ENCODE measurements at regions not wholly inside any gene's neighbourhood (a gene's known extent, or its start where the extent isn't known, plus 50 kb on each side); places are given as distances from the start of the nearest gene placed in this dataset.
"Not testable (repeated sequence)": the region's sequence is repeated elsewhere in the genome, so short reads cannot be mapped to it uniquely, and the experiment has no call there.

DNA sequence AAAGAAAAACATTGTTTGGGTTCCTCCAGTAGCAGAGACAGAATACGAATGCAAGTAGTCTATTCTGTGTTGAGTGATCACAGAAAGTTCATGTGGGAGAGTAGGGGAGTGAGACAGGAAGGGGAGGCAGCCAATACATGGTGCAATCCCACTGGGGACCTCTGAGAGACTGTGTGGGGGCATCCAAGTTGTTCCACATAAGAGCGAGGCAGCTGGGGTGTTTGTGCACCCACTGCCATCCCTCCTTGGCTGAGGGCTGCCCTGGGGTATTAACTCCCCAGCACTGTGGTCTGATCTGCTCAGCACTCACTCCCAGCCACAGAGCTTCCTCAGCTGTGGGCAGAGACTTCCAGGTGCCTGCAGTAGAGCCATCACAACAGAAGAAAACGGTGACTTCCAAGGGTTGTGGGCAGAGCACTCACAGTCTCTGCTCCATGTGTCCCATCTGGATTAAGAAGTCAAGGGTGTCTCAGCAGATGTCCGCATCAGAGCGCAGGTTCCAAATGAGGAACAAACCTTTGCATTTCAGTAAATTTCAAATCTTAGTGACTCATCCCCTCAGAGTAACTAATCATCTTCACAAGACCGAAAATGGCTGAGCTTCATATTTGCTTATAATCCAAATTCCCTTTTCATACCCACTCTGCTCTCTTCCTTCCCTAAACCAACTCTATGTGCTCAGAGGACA is 101.9 kb upstream of the NAA20 start:
- ChIA-PET CTCF (no interaction called here), POLR2A (no interaction called here)
- DNase-seq: no peak
- Mint-ChIP-seq H3K36me3 (no peaks in the 10 kb centered on the region), H3K9me3 (no peaks in the 10 kb centered on the region), H3K27ac (no peak overlapping the region), H3K27me3 (peaks cover 8 to 13% of the 10 kb centered on the region in 2 donors), H3K4me3 (no peak overlapping the region), H3K4me1 (peaks cover 0 to 3% (median 0%) of the 10 kb centered on the region in 3 donors)
- Histone ChIP-seq H3K4me1 (ENCODE audit: insufficient read depth, low read length) (no peaks in the 10 kb centered on the region), H3K27ac (ENCODE audit: low read depth, low read length) (no peak overlapping the region), H3K27me3 (ENCODE audit: insufficient read depth, low read length, poor library complexity, severe bottlenecking) (no peaks in the 10 kb centered on the region), H3K9me3 (ENCODE audit: low read length) (no peaks in the 10 kb centered on the region), H3K4me3 (ENCODE audit: low read length) (no peak overlapping the region), H3K36me3 (ENCODE audit: insufficient read depth, low read length) (no peaks in the 10 kb centered on the region)

GRCh38 chr20:19916531-19917485 is 100.4 kb upstream of the NAA20 start:
- H3K36me3 Mint-ChIP-seq: no peaks in the 10 kb centered on the region
- H3K27me3 Mint-ChIP-seq: peaks cover 8 to 13% of the 10 kb centered on the region in 2 donors
- H3K4me1 Mint-ChIP-seq: peaks cover 0 to 3% (median 0%) of the 10 kb centered on the region in 3 donors
- H3K9me3 Mint-ChIP-seq: no peaks in the 10 kb centered on the region
- H3K4me3 ChIP-seq (ENCODE audit: low read length): no peak overlapping the region
- DNase-seq: no peak
- H3K36me3 ChIP-seq (ENCODE audit: insufficient read depth, low read length): no peaks in the 10 kb centered on the region
- ChIA-PET CTCF (interaction anchor here (1.3 kb wide), 1 partner anchor 78 kb away, joined by 3 read pairs; no protein-coding TSS in a partner anchor), POLR2A (no interaction called here)
- H3K4me1 ChIP-seq (ENCODE audit: insufficient read depth, low read length): no peaks in the 10 kb centered on the region
- no peaks in the 10 kb centered on the region for H3K27me3 ChIP-seq (ENCODE audit: insufficient read depth, low read length, poor library complexity, severe bottlenecking)
- no peaks in the 10 kb centered on the region for H3K9me3 ChIP-seq (ENCODE audit: low read length)
- no peak overlapping the region for H3K4me3 Mint-ChIP-seq
- no peak overlapping the region for H3K27ac Mint-ChIP-seq
- H3K27ac ChIP-seq (ENCODE audit: low read depth, low read length): no peak overlapping the region

GRCh38 chr20:19918965-19919329 is 98.2 kb upstream of the NAA20 start:
- H3K4me1 ChIP-seq (ENCODE audit: insufficient read depth, low read length): no peaks in the 10 kb centered on the region
- no peak overlapping the region for H3K4me3 ChIP-seq (ENCODE audit: low read length)
- CTCF ChIA-PET: no interaction called here
- no peaks in the 10 kb centered on the region for H3K9me3 ChIP-seq (ENCODE audit: low read length)
- H3K9me3 Mint-ChIP-seq: no peaks in the 10 kb centered on the region
- no peak overlapping the region for H3K27ac Mint-ChIP-seq
- no peak overlapping the region for H3K4me3 Mint-ChIP-seq
- peaks cover 6 to 13% of the 10 kb centered on the region in 2 donors for H3K27me3 Mint-ChIP-seq
- peaks cover 0 to 3% (median 0%) of the 10 kb centered on the region in 3 donors for H3K4me1 Mint-ChIP-seq
- POLR2A ChIA-PET: no interaction called here
- no peak for DNase-seq
- no peaks in the 10 kb centered on the region for H3K27me3 ChIP-seq (ENCODE audit: insufficient read depth, low read length, poor library complexity, severe bottlenecking)
- H3K36me3 ChIP-seq (ENCODE audit: insufficient read depth, low read length): no peaks in the 10 kb centered on the region
- no peak overlapping the region for H3K27ac ChIP-seq (ENCODE audit: low read depth, low read length)
- no peaks in the 10 kb centered on the region for H3K36me3 Mint-ChIP-seq

GRCh38 chr20:19920381-19921138 is 96.6 kb upstream of the NAA20 start:
- ChIA-PET POLR2A (no interaction called here), CTCF (no interaction called here)
- Histone ChIP-seq H3K4me3 (ENCODE audit: low read length) (no peak overlapping the region), H3K36me3 (ENCODE audit: insufficient read depth, low read length) (no peaks in the 10 kb centered on the region), H3K9me3 (ENCODE audit: low read length) (no peaks in the 10 kb centered on the region), H3K27me3 (ENCODE audit: insufficient read depth, low read length, poor library complexity, severe bottlenecking) (no peaks in the 10 kb centered on the region), H3K4me1 (ENCODE audit: insufficient read depth, low read length) (no peaks in the 10 kb centered on the region), H3K27ac (ENCODE audit: low read depth, low read length) (no peak overlapping the region)
- no peaks in the 10 kb centered on the region for H3K36me3 Mint-ChIP-seq
- H3K27ac Mint-ChIP-seq: no peak overlapping the region
- H3K27me3 Mint-ChIP-seq: peaks cover 6 to 8% of the 10 kb centered on the region in 2 donors
- no peak overlapping the region for H3K4me3 Mint-ChIP-seq
- no peak for DNase-seq
- H3K4me1 Mint-ChIP-seq: peaks cover 0 to 3% (median 0%) of the 10 kb centered on the region in 3 donors
- no peaks in the 10 kb centered on the region for H3K9me3 Mint-ChIP-seq

DNA sequence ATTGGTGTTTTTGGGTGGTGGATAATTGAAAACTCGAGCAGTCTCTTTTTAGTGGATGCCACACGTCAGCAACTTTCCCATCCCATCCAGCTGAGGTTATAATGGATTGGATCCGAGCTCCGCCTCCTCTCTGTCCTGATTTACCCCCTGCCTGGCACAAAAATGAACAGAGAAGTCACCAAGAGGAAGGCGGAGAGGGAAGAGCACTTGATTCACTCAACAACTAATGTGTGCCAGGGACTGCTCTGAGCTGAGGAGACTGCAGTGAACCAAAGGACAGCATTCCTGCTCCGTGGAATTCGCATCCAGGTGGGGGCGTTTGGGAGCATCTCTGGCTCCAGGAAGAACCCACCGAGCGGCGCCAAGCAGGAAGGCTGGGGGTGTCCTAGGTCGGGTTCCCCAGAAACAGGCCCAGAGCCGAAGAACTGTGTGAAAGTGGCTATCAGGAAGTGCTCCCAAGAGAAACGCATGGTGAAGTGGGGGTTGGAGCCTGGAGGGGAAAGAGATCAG is 95.8 kb upstream of the NAA20 start:
- no peak overlapping the region for H3K4me3 ChIP-seq (ENCODE audit: low read length)
- no peaks in the 10 kb centered on the region for H3K4me1 ChIP-seq (ENCODE audit: insufficient read depth, low read length)
- Mint-ChIP-seq H3K27ac (no peak overlapping the region), H3K27me3 (peaks cover 2 to 5% of the 10 kb centered on the region in 2 donors), H3K36me3 (no peaks in the 10 kb centered on the region), H3K4me1 (peaks cover 0 to 3% (median 0%) of the 10 kb centered on the region in 3 donors), H3K9me3 (no peaks in the 10 kb centered on the region), H3K4me3 (no peak overlapping the region)
- no peaks in the 10 kb centered on the region for H3K9me3 ChIP-seq (ENCODE audit: low read length)
- H3K27ac ChIP-seq (ENCODE audit: low read depth, low read length): no peak overlapping the region
- H3K36me3 ChIP-seq (ENCODE audit: insufficient read depth, low read length): no peaks in the 10 kb centered on the region
- no peaks in the 10 kb centered on the region for H3K27me3 ChIP-seq (ENCODE audit: insufficient read depth, low read length, poor library complexity, severe bottlenecking)
- no peak for DNase-seq
- POLR2A ChIA-PET: no interaction called here
- CTCF ChIA-PET: no interaction called here

DNA sequence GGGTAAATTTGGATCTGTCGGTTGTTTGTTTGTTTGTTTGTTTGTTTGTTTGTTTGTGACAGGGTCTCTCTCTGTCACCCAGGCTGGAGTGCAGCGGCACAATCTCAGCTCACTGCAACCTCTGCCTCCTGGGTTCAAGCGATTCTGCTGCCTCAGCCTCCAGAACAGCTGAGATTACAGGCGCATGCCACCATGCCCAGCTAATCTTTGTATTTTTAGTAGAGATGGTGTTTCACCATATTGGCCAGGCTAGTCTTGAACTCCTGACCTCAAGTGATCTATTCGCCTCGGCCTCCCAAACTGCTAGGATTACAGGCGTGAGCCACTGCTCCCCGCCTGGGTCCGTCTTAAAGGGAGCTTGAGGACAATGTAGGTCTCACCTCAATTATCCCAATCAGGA is 95.3 kb upstream of the NAA20 start:
- H3K4me1 Mint-ChIP-seq, H3K4me3 Mint-ChIP-seq, POLR2A ChIA-PET: not testable (repeated sequence)

DNA sequence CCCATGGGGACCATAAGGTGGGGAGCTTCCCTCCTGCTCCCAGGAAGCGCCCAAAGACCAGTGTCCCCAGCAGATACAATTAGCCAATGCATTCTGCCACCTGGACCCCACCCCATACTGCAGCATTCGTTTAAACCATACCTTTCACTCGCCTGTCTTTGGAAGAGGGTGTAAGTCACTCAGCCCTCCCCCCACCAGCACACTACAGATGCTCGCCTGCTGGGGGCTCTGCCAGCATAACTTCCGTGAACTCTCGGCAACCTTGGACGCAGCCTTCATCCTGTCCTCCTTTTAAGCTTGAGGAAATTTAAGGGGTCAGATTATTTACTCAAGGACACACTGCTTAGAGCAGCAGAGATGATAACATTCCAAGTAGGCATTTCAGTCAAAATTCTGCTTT is 94.4 kb upstream of the NAA20 start:
- DNase-seq: no peak
- Mint-ChIP-seq H3K4me3 (no peak overlapping the region), H3K4me1 (peaks cover 0 to 3% (median 0%) of the 10 kb centered on the region in 3 donors), H3K27ac (no peak overlapping the region), H3K27me3 (peaks cover 2 to 3% of the 10 kb centered on the region in 2 donors), H3K36me3 (no peaks in the 10 kb centered on the region), H3K9me3 (no peaks in the 10 kb centered on the region)
- H3K4me1 ChIP-seq (ENCODE audit: insufficient read depth, low read length): no peaks in the 10 kb centered on the region
- ChIA-PET POLR2A (no interaction called here), CTCF (interaction anchor here (1.2 kb wide), 1 partner anchor 13 kb away, joined by 3 read pairs; no protein-coding TSS in a partner anchor)
- H3K9me3 ChIP-seq (ENCODE audit: low read length): no peaks in the 10 kb centered on the region
- H3K27ac ChIP-seq (ENCODE audit: low read depth, low read length): no peak overlapping the region
- H3K36me3 ChIP-seq (ENCODE audit: insufficient read depth, low read length): no peaks in the 10 kb centered on the region
- H3K27me3 ChIP-seq (ENCODE audit: insufficient read depth, low read length, poor library complexity, severe bottlenecking): no peaks in the 10 kb centered on the region
- H3K4me3 ChIP-seq (ENCODE audit: low read length): no peak overlapping the region

More for the DNA sequence above, 95.3 kb upstream of the NAA20 start:
- H3K27ac ChIP-seq (ENCODE audit: low read depth, low read length); H3K9me3 Mint-ChIP-seq; H3K4me3 ChIP-seq (ENCODE audit: low read length); H3K36me3 ChIP-seq (ENCODE audit: insufficient read depth, low read length); H3K27me3 ChIP-seq (ENCODE audit: insufficient read depth, low read length, poor library complexity, severe bottlenecking); CTCF ChIA-PET; DNase-seq; H3K9me3 ChIP-seq (ENCODE audit: low read length); H3K36me3 Mint-ChIP-seq; H3K27me3 Mint-ChIP-seq; H3K27ac Mint-ChIP-seq; H3K4me1 ChIP-seq (ENCODE audit: insufficient read depth, low read length): not testable (repeated sequence)
